ENCODE measurements at regions not wholly inside any gene's neighbourhood (a gene's known extent, or its start where the extent isn't known, plus 50 kb on each side); places are given as distances from the start of the nearest gene placed in this dataset.

GRCh38 chr7:97246317-97246716 is 128.8 kb downstream of the SDHAF3 start:
- TF ChIP-seq EZH2phosphoT487 (IDR thresholded peaks at IDR 0.05; ENCODE audit: low read depth, severe bottlenecking, unreplicated experiment) (no peak), CTCF (IDR thresholded peaks at IDR 0.05; ENCODE audit: poor library complexity) (no peak), EZH2 (IDR thresholded peaks at IDR 0.05; ENCODE audit: borderline replicate concordance) (no peak)

Data from hepatocyte (in vitro differentiated cells).